HCT116 (cell line): ENCODE measurements at regions not wholly inside any gene's neighbourhood (a gene's known extent, or its start where the extent isn't known, plus 50 kb on each side); places are given as distances from the start of the nearest gene placed in this dataset.

Experiments used
- ATAC-seq: fragments of 200-7000 bp; cut with Tn5 transposase; 2 replicates; pipeline ENCODE4 v1.9.1; 2020; ENCODE audit warnings: mild to moderate bottlenecking, moderate library complexity
- BruUV-seq: library from RNA; stranded (reverse); fragments of 400-500 nt; replicated peaks from 2 replicates; lab custom pipeline; 2021; lab: Mats Ljungman, UMichigan
- CTCF ChIA-PET: fragments of 300-600 bp; sonication (Branson Sonifier 250); formaldehyde crosslinking; loops from one replicate; lab custom pipeline; 2021; ENCODE audit warnings: antibody characterized with exemption; lab: Charles Lee
- POLR2A ChIA-PET: fragments of 300-600, 350-600 bp; sonication (Branson Sonifier 250); formaldehyde crosslinking; loops from one replicate; lab custom pipeline; 2021; ENCODE audit warnings: antibody characterized with exemption; lab: Charles Lee
- RAD21 ChIA-PET, 2 experiments: fragments of 300-600 bp; sonication (Branson Sonifier 250); formaldehyde crosslinking; loops; one replicate each; lab custom pipeline; 2023; ENCODE audit warnings: low total read pairs in 2 of 2; ENCODE audit not compliant: uncharacterized antibody in 2 of 2, unreplicated experiment in 2 of 2, low non-redundant PET in 1 of 2; lab: Charles Lee
- DNase-seq: peaks from one replicate; pipeline ENCODE4 v3.0.0-alpha.2; 2010; ENCODE audit warnings: low read depth, low spot score
- H2AFZ ChIP-seq: fragments of 200-600 bp; shearing (Covaris generic), sonication (generic); 2 replicates; pipeline ENCODE4 v1.6.1; 2017; ENCODE audit warnings: low read depth, mixed run types, mixed read lengths, antibody characterized with exemption, low read length; ENCODE audit not compliant: poor library complexity, severe bottlenecking
- H3K27ac ChIP-seq: 2 replicates; pipeline ENCODE4 v1.5.1; 2012; ENCODE audit warnings: low read depth, low read length
- H3K27me3 ChIP-seq: fragments of 200-600 bp; sonication (generic); 2 replicates; pipeline ENCODE4 v1.6.1; 2016; ENCODE audit warnings: mixed run types, low read length, mixed read lengths; ENCODE audit not compliant: insufficient read depth
- H3K36me3 ChIP-seq, 2 experiments: fragments of 200-500 bp in 1 of 2; fragments of 200-600 bp in 1 of 2; sonication (Bioruptor generic) in 1 of 2; sonication (generic) in 1 of 2; 2 replicates each; pipeline versions ENCODE4 v1.5.1 to v1.6.1; 2014 to 2016; ENCODE audit warnings: low read length in 2 of 2, inconsistent platforms in 1 of 2, mixed read lengths in 1 of 2, mixed run types in 1 of 2; ENCODE audit not compliant: insufficient read depth in 2 of 2, control insufficient read depth in 1 of 2
- H3K4me1 ChIP-seq, 2 experiments: fragments of 200-600 bp in 1 of 2; sonication (generic) in 1 of 2; 2 replicates each; pipeline versions ENCODE4 v1.5.1 to v1.6.1; 2012 to 2017; ENCODE audit warnings: low read length in 2 of 2, inconsistent platforms in 1 of 2, mild to moderate bottlenecking in 1 of 2, mixed read lengths in 1 of 2, mixed run types in 1 of 2, moderate library complexity in 1 of 2; ENCODE audit not compliant: insufficient read depth in 2 of 2, control insufficient read depth in 1 of 2
- H3K4me2 ChIP-seq: fragments of 200-600 bp; sonication (generic); 2 replicates; pipeline ENCODE4 v1.6.1; 2017; ENCODE audit warnings: mixed run types, low read length, mixed read lengths
- H3K4me3 ChIP-seq, 2 experiments: fragments of 200-600 bp in 1 of 2; sonication (generic) in 1 of 2; replicated peaks in 1 of 2; 2 replicates each; pipeline ENCODE4 v1.5.1; 2011 to 2016; ENCODE audit warnings: low read length in 2 of 2, control low read depth in 1 of 2, low read depth in 1 of 2, mild to moderate bottlenecking in 1 of 2, mixed read lengths in 1 of 2, mixed run types in 1 of 2
- H3K79me2 ChIP-seq: fragments of 200-600 bp; sonication (generic); 2 replicates; pipeline ENCODE4 v1.6.1; 2017; ENCODE audit warnings: mild to moderate bottlenecking, mixed run types, low read length, moderate library complexity, mixed read lengths; ENCODE audit not compliant: insufficient read depth
- H3K9ac ChIP-seq: fragments of 200-600 bp; sonication (generic); 2 replicates; pipeline ENCODE4 v1.6.1; 2016; ENCODE audit warnings: low read length, mixed read lengths
- H3K9me2 ChIP-seq: fragments of 200-600 bp; sonication (generic), shearing (Covaris generic); 2 replicates; pipeline ENCODE4 v1.6.1; 2017; ENCODE audit warnings: mixed run types, mild to moderate bottlenecking, moderate library complexity; ENCODE audit not compliant: insufficient read depth
- H3K9me3 ChIP-seq, 2 experiments: fragments of 200-500 bp in 1 of 2; fragments of 200-600 bp in 1 of 2; sonication (Bioruptor generic) in 1 of 2; sonication (generic) in 1 of 2; 2 replicates each; pipeline ENCODE4 v1.6.1; 2014 to 2017; ENCODE audit warnings: low read length in 2 of 2, mixed read lengths in 2 of 2, inconsistent platforms in 1 of 2, low read depth in 1 of 2, mild to moderate bottlenecking in 1 of 2, mixed run types in 1 of 2, moderate library complexity in 1 of 2; ENCODE audit not compliant: control insufficient read depth in 1 of 2, insufficient read depth in 1 of 2
- H4K20me1 ChIP-seq: fragments of 200-600 bp; sonication (generic), shearing (Covaris generic); 2 replicates; pipeline ENCODE4 v1.6.1; 2017; ENCODE audit warnings: mixed run types, mild to moderate bottlenecking, moderate library complexity; ENCODE audit not compliant: insufficient read depth
- CBX3 ChIP-seq: IDR thresholded peaks from 2 replicates; pipeline ENCODE4 v1.6.1; 2012; ENCODE audit warnings: low read depth
- EGR1 ChIP-seq: IDR thresholded peaks from 2 replicates; pipeline ENCODE4 v1.6.1; 2012; ENCODE audit warnings: low read depth
- EZH2phosphoT487 ChIP-seq: fragments of 200-600 bp; IDR thresholded peaks from 2 replicates; pipeline ENCODE4 v1.6.1; 2018; ENCODE audit warnings: antibody characterized with exemption, borderline replicate concordance
- FOSL1 ChIP-seq: IDR thresholded peaks from 2 replicates; pipeline ENCODE4 v1.6.1; 2012; ENCODE audit warnings: low read depth
- JUND ChIP-seq: IDR thresholded peaks from 2 replicates; pipeline ENCODE4 v1.6.1; 2012
- POLR2AphosphoS5 ChIP-seq: IDR thresholded peaks from 2 replicates; pipeline ENCODE4 v1.6.1; 2011; ENCODE audit warnings: mild to moderate bottlenecking, low read depth, low read length, moderate library complexity
- RAD21 ChIP-seq: IDR thresholded peaks from 2 replicates; pipeline ENCODE4 v1.6.1; 2012; ENCODE audit warnings: low read depth, mild to moderate bottlenecking
- SIN3A ChIP-seq: IDR thresholded peaks from 2 replicates; pipeline ENCODE4 v1.6.1; 2012; ENCODE audit warnings: low read depth
- SP1 ChIP-seq: IDR thresholded peaks from 2 replicates; pipeline ENCODE4 v1.6.1; 2012; ENCODE audit warnings: low read depth
- SRF ChIP-seq: IDR thresholded peaks from 2 replicates; pipeline ENCODE4 v1.6.1; 2012; ENCODE audit warnings: low read depth
- TCF7L2 ChIP-seq: IDR thresholded peaks from 2 replicates; pipeline ENCODE4 v1.7.0; 2011; ENCODE audit warnings: borderline replicate concordance, inconsistent platforms; ENCODE audit not compliant: insufficient read depth, insufficient read length; ENCODE audit errors: extremely low read depth
- YY1 ChIP-seq: IDR thresholded peaks from 2 replicates; pipeline ENCODE4 v1.6.1; 2011; ENCODE audit warnings: low read length, low read depth, moderate library complexity, mild to moderate bottlenecking; ENCODE audit not compliant: insufficient replicate concordance; ENCODE audit errors: extremely low read depth
- ZNF274 ChIP-seq: fragments of 200-500 bp; sonication (Bioruptor generic); IDR thresholded peaks from 2 replicates; pipeline ENCODE4 v1.6.1; 2014; ENCODE audit warnings: mild to moderate bottlenecking, low read depth, low read length, inconsistent platforms
- intact Hi-C: fragments of 100-400 bp; cut with micrococcal nuclease; formaldehyde crosslinking; loops from 2 replicates; pipeline ENCODE4 v1.10.0; 2022
- TF ChIP-seq, protein P1 (sequence below), 3 experiments: fragments of 200-600 bp in 1 of 3; sonication (generic) in 1 of 3; IDR thresholded peaks in 2 of 3; conservative IDR thresholded peaks in 1 of 3; 2 replicates each; pipeline ENCODE4 v1.5.1; 2012 to 2017; ENCODE audit warnings: low read depth in 2 of 3, low read length in 2 of 3, antibody characterized with exemption in 1 of 3, borderline replicate concordance in 1 of 3, control low read depth in 1 of 3, mild to moderate bottlenecking in 1 of 3, mixed read lengths in 1 of 3, mixed run types in 1 of 3, moderate library complexity in 1 of 3; ENCODE audit not compliant: insufficient read depth in 1 of 3
- TF ChIP-seq, protein P2 (sequence below): IDR thresholded peaks from 2 replicates; pipeline ENCODE4 v1.6.1; 2011; ENCODE audit warnings: mild to moderate bottlenecking, low read length, moderate library complexity; ENCODE audit not compliant: insufficient replicate concordance; ENCODE audit errors: extremely low read depth
- TF ChIP-seq, protein P3 (sequence below): IDR thresholded peaks from 2 replicates; pipeline ENCODE4 v1.6.1; 2012
- TF ChIP-seq, protein P4 (sequence below): IDR thresholded peaks from 2 replicates; pipeline ENCODE4 v1.6.1; 2012

DNA sequence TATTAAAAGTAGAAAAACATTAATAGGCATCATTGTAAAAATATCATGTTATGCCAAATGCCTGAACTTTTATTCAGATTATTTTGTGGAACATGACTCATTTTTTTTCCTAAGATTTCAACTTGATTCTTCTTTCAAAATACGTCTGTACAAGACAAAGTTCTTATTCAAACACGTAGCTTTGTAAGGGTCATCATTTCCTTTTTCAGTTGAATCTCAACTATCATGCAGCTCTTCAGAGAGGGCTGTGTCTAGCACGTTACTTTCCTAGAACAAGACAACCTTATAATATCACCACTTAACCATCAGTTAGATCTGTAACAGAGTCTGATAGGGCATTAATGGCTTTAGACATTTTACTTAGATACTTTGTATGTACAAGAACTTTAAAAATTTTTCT is 608.9 kb downstream of the AMY1C start (continued):
- TF ChIP-seq, protein P1, sequence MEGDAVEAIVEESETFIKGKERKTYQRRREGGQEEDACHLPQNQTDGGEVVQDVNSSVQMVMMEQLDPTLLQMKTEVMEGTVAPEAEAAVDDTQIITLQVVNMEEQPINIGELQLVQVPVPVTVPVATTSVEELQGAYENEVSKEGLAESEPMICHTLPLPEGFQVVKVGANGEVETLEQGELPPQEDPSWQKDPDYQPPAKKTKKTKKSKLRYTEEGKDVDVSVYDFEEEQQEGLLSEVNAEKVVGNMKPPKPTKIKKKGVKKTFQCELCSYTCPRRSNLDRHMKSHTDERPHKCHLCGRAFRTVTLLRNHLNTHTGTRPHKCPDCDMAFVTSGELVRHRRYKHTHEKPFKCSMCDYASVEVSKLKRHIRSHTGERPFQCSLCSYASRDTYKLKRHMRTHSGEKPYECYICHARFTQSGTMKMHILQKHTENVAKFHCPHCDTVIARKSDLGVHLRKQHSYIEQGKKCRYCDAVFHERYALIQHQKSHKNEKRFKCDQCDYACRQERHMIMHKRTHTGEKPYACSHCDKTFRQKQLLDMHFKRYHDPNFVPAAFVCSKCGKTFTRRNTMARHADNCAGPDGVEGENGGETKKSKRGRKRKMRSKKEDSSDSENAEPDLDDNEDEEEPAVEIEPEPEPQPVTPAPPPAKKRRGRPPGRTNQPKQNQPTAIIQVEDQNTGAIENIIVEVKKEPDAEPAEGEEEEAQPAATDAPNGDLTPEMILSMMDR (IDR thresholded peaks at IDR 0.05 in 2 of 3, conservative IDR thresholded peaks at IDR 0.05 in 1 of 3; ENCODE audit: borderline replicate concordance in 1 of 3, insufficient read depth in 1 of 3, low read depth in 2 of 3, low read length in 2 of 3), result no peak
- TF ChIP-seq POLR2AphosphoS5 (no peak), FOSL1 (no peak), ZNF274 (no peak), TCF7L2 (no peak), YY1 (no peak), SIN3A (no peak)
- TF ChIP-seq, protein P2, sequence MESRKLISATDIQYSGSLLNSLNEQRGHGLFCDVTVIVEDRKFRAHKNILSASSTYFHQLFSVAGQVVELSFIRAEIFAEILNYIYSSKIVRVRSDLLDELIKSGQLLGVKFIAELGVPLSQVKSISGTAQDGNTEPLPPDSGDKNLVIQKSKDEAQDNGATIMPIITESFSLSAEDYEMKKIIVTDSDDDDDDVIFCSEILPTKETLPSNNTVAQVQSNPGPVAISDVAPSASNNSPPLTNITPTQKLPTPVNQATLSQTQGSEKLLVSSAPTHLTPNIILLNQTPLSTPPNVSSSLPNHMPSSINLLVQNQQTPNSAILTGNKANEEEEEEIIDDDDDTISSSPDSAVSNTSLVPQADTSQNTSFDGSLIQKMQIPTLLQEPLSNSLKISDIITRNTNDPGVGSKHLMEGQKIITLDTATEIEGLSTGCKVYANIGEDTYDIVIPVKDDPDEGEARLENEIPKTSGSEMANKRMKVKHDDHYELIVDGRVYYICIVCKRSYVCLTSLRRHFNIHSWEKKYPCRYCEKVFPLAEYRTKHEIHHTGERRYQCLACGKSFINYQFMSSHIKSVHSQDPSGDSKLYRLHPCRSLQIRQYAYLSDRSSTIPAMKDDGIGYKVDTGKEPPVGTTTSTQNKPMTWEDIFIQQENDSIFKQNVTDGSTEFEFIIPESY, result no peak

DNA sequence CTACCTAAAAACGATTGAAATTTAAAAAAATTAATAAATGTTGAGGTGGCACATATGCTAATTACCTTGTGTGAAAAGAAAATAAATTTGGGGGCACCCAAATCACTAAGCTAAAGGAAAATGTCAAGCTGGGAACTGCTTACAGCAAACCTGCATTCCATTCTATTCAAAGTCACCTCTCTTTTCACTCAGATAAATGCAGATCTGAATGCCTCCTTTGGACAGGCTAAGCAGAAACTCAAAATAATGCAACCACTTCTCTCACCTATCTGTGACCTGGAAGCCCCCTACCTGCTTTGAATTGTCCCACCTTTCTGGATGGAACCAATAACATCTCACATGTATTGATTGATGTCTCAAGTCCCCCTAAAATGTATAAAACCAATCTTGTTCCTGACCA is 628.7 kb downstream of the AMY1C start:
- RAD21 ChIA-PET, result no interaction called here
- DNase-seq (no peak), ATAC-seq (no peak)
- no peak overlapping the region for H3K9ac ChIP-seq
- H3K4me1 ChIP-seq, result no peaks in the 10 kb centered on the region
- intact Hi-C loops, result no loop called here
- H3K9me2 ChIP-seq, result no peaks in the 10 kb centered on the region
- H3K27me3 ChIP-seq, result no peaks in the 10 kb centered on the region
- H3K79me2 ChIP-seq, result no peaks in the 10 kb centered on the region
- no peaks in the 10 kb centered on the region for H3K36me3 ChIP-seq
- BruUV-seq, result no TSS peak
- no peak overlapping the region for H2AFZ ChIP-seq
- H3K9me3 ChIP-seq, result no peaks in the 10 kb centered on the region; a peak in 1 of 4 replicates
- H4K20me1 ChIP-seq, result no peaks in the 10 kb centered on the region
- CTCF ChIA-PET, result no interaction called here
- no peak overlapping the region for H3K27ac ChIP-seq
- POLR2A ChIA-PET, result no interaction called here
- H3K4me3 ChIP-seq, result no peak overlapping the region
- H3K4me2 ChIP-seq, result no peak overlapping the region
- TF ChIP-seq EGR1 (no peak), RAD21 (no peak), SIN3A (no peak), SRF (no peak), SP1 (no peak), FOSL1 (no peak), CBX3 (no peak), JUND (no peak), YY1 (no peak), EZH2phosphoT487 (no peak)
- TF ChIP-seq, protein P3, sequence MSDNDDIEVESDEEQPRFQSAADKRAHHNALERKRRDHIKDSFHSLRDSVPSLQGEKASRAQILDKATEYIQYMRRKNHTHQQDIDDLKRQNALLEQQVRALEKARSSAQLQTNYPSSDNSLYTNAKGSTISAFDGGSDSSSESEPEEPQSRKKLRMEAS, result no peak
- TF ChIP-seq, protein P4, sequence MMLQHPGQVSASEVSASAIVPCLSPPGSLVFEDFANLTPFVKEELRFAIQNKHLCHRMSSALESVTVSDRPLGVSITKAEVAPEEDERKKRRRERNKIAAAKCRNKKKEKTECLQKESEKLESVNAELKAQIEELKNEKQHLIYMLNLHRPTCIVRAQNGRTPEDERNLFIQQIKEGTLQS, result no peak
- TF ChIP-seq, protein P1 (IDR thresholded peaks at IDR 0.05 in 2 of 3, conservative IDR thresholded peaks at IDR 0.05 in 1 of 3; ENCODE audit: borderline replicate concordance in 1 of 3, insufficient read depth in 1 of 3, low read depth in 2 of 3, low read length in 2 of 3), result no peak
